ENCODE measurements at regions not wholly inside any gene's neighbourhood (a gene's known extent, or its start where the extent isn't known, plus 50 kb on each side); places are given as distances from the start of the nearest gene placed in this dataset.
"Not testable (repeated sequence)": the region's sequence is repeated elsewhere in the genome, so short reads cannot be mapped to it uniquely, and the experiment has no call there.

DNA sequence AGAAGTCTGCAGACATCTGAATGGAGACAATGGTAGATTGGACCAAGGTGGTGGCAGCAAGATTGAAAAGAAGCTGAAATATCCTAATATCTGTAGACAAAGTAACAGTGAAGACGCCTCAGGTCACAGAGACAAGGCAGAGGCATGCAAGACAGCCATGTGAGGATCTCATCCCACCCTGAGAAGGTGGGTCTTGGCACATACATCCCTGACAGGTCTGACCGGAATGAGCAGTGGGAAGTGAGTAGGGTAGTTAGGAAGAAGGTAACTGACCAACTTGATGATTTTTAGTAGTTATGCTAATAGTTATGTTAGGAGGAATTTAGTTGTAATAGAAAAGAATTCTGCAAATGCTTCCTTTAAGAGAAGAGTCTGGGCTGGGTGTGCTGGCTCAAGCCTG lies 229.6 kb downstream of the NDUFS4 start:
- H3K27me3 Mint-ChIP-seq (ENCODE audit: low read depth, poor library complexity), result no peaks in the 10 kb centered on the region
- H3K36me3 Mint-ChIP-seq (ENCODE audit: low read depth), result peaks cover 7% of the 10 kb centered on the region
- H3K4me3 Mint-ChIP-seq, result no peak overlapping the region
- H3K9me3 Mint-ChIP-seq, result peaks cover 12% of the 10 kb centered on the region
- H3K27ac Mint-ChIP-seq, result no peak overlapping the region
- TF ChIP-seq, protein P1, sequence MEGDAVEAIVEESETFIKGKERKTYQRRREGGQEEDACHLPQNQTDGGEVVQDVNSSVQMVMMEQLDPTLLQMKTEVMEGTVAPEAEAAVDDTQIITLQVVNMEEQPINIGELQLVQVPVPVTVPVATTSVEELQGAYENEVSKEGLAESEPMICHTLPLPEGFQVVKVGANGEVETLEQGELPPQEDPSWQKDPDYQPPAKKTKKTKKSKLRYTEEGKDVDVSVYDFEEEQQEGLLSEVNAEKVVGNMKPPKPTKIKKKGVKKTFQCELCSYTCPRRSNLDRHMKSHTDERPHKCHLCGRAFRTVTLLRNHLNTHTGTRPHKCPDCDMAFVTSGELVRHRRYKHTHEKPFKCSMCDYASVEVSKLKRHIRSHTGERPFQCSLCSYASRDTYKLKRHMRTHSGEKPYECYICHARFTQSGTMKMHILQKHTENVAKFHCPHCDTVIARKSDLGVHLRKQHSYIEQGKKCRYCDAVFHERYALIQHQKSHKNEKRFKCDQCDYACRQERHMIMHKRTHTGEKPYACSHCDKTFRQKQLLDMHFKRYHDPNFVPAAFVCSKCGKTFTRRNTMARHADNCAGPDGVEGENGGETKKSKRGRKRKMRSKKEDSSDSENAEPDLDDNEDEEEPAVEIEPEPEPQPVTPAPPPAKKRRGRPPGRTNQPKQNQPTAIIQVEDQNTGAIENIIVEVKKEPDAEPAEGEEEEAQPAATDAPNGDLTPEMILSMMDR (IDR thresholded peaks at IDR 0.05), result no peak
- H3K4me1 Mint-ChIP-seq, result peaks cover 13% of the 10 kb centered on the region
- DNase-seq, result no peak

- Mint-ChIP-seq H3K9me3 (peaks cover 11% of the 10 kb centered on the region), H3K4me3 (no peak overlapping the region)
Measured at GRCh38 chr5:53792338-53792737, 231.9 kb downstream of the NDUFS4 start.

DNA sequence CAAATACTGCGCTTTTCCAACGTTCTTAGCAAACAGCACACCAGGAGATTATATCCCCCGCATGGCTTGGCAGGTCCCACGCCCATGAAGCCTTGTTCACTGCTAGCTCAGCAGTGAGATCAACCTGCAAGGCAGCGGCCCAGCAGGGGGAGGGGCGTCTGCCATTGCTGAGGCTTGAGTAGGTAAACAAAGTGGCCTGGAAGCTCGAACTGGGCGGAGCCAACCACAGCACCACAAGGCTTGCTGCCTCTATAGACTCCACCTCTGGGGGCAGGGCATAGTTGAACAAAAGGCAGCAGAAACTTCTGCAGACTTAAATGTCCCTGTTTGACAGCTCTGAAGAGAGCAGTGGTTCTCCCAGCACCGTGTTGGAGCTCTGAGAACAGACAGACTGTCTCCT lies 239.2 kb downstream of the NDUFS4 start:
- not testable (repeated sequence) for H3K27ac Mint-ChIP-seq

More at GRCh38 chr5:53792338-53792737, 231.9 kb downstream of the NDUFS4 start:
- Mint-ChIP-seq H3K27me3 (ENCODE audit: low read depth, poor library complexity) (no peaks in the 10 kb centered on the region), H3K36me3 (ENCODE audit: low read depth) (peaks cover 7% of the 10 kb centered on the region), H3K4me1 (no peaks in the 10 kb centered on the region), H3K27ac (no peak overlapping the region)
- DNase-seq, result no peak
- TF ChIP-seq, protein P1 (IDR thresholded peaks at IDR 0.05), result no peak

DNA sequence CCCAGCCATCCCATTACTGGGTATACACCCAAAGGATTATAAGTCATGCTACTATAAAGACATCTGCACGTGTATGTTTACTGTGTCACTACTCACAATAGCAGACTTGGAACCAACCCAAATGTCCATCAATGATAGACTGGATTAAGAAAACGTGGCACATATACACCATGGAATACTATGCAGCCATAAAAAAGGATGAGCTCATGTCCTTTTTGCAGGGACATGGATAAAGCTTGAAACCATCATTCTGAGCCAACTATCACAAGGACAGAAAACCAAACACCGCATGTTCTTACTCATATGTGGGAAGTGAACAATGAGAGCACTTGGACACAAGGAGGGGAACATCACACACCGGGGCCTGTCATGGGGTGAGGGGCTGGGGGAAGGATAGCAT lies 248.0 kb downstream of the NDUFS4 start:
- H3K4me3 Mint-ChIP-seq; H3K27me3 Mint-ChIP-seq (ENCODE audit: low read depth, poor library complexity); H3K27ac Mint-ChIP-seq; H3K4me1 Mint-ChIP-seq; DNase-seq: not testable (repeated sequence)
- H3K9me3 Mint-ChIP-seq, result peaks cover 46% of the 10 kb centered on the region
- peaks cover 16% of the 10 kb centered on the region for H3K36me3 Mint-ChIP-seq (ENCODE audit: low read depth)

More for the DNA sequence above, 239.2 kb downstream of the NDUFS4 start:
- H3K4me3 Mint-ChIP-seq; H3K27me3 Mint-ChIP-seq (ENCODE audit: low read depth, poor library complexity); H3K4me1 Mint-ChIP-seq; DNase-seq: not testable (repeated sequence)
- Mint-ChIP-seq H3K36me3 (ENCODE audit: low read depth) (peaks cover 38% of the 10 kb centered on the region), H3K9me3 (peaks cover 65% of the 10 kb centered on the region)

DNA sequence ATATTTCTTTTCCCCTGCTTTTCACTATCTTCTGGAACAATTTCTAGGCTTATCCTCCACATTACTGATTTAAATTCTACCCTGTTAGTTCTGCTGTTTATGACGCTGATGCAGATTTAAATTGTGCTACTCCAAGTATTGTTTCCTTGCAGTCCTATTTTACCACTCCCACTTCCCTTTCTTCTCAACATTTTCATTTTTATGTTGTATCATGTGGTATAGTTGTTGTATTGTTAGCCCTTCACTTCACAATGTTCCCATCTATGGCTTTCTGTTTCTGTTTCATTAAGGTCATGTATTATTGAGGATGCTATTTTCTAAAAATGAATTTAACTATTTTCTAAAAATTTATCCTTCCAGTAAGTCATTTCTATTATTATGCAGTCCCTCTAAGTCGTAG lies 254.4 kb downstream of the NDUFS4 start:
- H3K27ac Mint-ChIP-seq, result no peak overlapping the region
- peaks cover 13% of the 10 kb centered on the region for H3K4me1 Mint-ChIP-seq
- peaks cover 7% of the 10 kb centered on the region for H3K27me3 Mint-ChIP-seq (ENCODE audit: low read depth, poor library complexity)
- H3K9me3 Mint-ChIP-seq, result no peaks in the 10 kb centered on the region
- DNase-seq, result no peak
- TF ChIP-seq, protein P1 (IDR thresholded peaks at IDR 0.05), result no peak
- no peak overlapping the region for H3K4me3 Mint-ChIP-seq
- H3K36me3 Mint-ChIP-seq (ENCODE audit: low read depth), result no peaks in the 10 kb centered on the region

DNA sequence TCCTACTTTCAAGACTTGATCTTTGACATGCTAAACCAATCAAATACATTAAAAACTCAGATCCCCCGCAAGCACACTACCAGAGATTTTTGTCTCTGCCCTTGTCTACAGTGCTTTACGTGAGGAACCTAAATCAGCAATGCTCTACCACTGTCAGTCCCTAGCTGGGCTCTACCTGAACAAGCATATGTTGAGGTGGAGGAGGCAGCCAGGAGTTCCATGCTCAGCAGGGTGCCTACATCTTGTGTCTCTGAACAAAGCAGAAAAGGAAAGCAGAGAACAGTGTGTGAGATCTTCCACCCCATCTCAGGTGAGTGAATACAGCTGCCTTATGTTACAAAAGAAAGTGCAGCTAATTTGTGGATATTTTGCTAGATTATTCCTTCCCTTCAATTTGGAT lies 255.0 kb downstream of the NDUFS4 start:
- no peak for DNase-seq

GRCh38 chr5:53817183-53817582 lies 256.7 kb downstream of the NDUFS4 start:
- TF ChIP-seq, protein P1 (IDR thresholded peaks at IDR 0.05), result no peak
- no peak for DNase-seq
- peaks cover 1% of the 10 kb centered on the region for H3K9me3 Mint-ChIP-seq
- no peak overlapping the region for H3K4me3 Mint-ChIP-seq
- peaks cover 7% of the 10 kb centered on the region for H3K27me3 Mint-ChIP-seq (ENCODE audit: low read depth, poor library complexity)
- peaks cover 11% of the 10 kb centered on the region for H3K4me1 Mint-ChIP-seq
- no peak overlapping the region for H3K27ac Mint-ChIP-seq
- no peaks in the 10 kb centered on the region for H3K36me3 Mint-ChIP-seq (ENCODE audit: low read depth)

More for the DNA sequence above, 255.0 kb downstream of the NDUFS4 start:
- no peaks in the 10 kb centered on the region for H3K36me3 Mint-ChIP-seq (ENCODE audit: low read depth)
- H3K27ac Mint-ChIP-seq, result no peak overlapping the region
- TF ChIP-seq, protein P1 (IDR thresholded peaks at IDR 0.05), result no peak
- no peak overlapping the region for H3K4me3 Mint-ChIP-seq
- peaks cover 13% of the 10 kb centered on the region for H3K4me1 Mint-ChIP-seq
- H3K9me3 Mint-ChIP-seq, result no peaks in the 10 kb centered on the region
- peaks cover 7% of the 10 kb centered on the region for H3K27me3 Mint-ChIP-seq (ENCODE audit: low read depth, poor library complexity)
